NCI-H1417 (cell line): ENCODE measurements at regions not wholly inside any gene's neighbourhood (a gene's known extent, or its start where the extent isn't known, plus 50 kb on each side); places are given as distances from the start of the nearest gene placed in this dataset.
"Not testable (repeated sequence)": the region's sequence is repeated elsewhere in the genome, so short reads cannot be mapped to it uniquely, and the experiment has no call there.

Experiments used
- DNase-seq, 3 experiments: peaks; one replicate each; lab custom pipeline; 2025; lab: John Stamatoyannopoulos, UW

DNA sequence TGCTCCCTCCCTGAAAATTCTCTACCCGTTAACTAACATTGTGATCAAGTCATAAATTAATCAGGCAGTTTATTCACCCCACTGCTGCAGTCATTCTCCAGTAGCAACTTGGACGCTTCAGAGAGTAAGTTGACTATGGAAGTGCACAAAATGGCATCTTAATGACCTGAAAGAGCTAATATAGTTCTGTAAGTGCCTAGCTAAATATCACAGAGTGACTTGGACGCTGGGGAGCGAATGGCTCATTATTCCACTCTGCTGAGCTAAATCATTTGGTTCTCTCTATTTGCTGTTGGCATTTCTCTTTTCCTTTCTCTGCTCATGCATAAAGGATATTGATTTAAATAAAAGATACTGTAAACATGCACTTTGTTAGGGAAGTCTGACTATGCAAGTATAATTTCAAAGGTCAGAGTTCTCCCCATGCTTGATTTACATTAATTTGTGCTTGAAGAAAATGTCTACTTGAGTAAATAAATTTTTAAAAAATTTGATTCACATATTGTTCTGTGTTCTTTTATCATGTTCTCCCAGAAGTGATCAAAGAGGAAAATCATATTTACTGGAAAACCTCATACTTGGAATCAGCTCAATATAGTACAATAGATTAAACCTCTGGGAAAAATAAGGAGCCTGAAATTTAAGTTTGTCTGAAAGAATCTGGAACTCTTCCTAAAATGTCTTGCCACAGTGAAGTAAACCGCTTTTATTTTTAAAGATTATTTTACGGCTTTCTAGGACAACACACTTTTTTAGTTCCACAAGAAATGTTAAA, 169.5 kb upstream of the HAPLN1 start:
- DNase-seq = peak; percentile 28 to 72 (median 62)

DNA sequence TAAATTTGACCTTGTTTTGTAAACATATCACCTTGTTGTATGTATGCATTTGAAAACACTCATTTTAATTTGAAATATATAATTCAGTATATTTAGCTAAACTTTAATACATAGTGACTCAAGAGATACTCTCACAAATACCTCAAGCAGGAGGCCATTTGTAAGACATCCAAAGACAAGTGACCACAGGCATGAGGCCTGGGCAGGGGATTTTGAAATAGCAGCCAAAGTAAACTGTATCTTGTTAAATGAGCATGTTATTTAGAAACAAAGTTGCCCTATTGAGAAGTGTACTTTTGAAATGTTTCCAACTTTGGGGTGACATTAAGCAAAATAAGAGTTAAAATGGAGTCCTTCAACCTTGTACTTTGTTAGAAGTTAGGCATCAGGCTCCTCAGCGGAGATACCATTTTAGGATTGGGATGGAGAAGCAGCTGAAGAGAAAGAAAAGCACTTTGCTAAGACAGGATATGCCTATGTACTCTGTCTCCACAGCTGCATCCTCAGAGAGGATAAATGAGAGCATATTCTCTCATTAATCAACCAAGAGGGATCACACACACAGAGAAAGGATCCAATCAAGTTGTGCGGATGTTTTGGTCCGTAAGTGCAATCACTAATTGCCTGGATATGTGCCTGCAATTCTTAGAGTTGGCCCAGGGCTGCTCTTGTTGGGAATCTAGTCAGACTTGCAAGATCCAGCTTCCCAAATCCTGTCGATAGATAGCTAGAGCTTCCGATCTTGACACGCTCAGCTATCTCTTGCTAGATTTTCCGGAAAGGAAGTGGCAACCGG, 157.5 kb upstream of the HAPLN1 start:
- DNase-seq = no peak

GRCh38 chr5:83871533-83872395, 151.1 kb upstream of the HAPLN1 start:
- no peak for DNase-seq

GRCh38 chr5:83866181-83866580, 145.5 kb upstream of the HAPLN1 start:
- no peak for DNase-seq

- DNase-seq = peak in 1 of 3 experiments; percentile 61
These were observed 144.9 kb upstream of the HAPLN1 start for GRCh38 chr5:83865579-83865978.

DNA sequence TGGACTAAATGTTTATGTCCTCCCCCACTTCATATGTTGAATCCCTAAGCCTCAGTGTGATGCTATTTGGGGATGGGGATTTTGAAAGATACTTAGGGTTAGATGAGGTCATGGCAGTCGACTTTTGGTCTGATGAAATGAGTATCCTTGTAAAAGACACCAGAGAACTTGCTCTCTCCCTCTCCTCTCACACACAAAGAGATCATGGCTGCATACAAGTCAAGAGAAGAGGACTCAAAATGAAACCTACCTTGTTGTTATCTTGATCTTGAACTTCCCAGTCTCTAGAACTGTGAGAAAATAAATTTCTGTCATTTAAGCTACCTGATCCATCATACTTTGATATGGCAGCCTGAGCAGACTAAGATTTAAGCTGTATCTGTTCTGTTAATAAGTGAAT, 144.0 kb upstream of the HAPLN1 start:
- DNase-seq = no peak

- DNase-seq = no peak
These were observed 136.7 kb upstream of the HAPLN1 start for GRCh38 chr5:83857341-83857740.

DNA sequence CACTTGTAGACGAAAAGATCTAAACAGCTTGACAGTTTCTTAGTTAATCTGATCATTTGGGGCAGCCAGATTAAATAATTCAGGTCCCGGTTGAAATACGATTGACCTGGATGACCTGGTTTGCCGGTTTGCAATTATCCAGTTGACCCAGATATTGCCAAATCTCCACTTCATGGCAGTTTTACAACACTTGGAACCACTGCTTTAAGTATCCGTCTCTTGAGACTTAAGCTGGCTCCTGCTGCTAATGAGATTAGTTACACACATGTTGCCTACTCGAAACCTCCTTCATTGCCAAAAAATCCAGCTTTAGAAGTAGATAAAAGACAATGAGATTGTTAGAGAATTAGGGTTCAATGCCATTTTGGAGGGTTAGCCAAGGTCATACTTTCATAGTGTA, 136.2 kb upstream of the HAPLN1 start:
- no peak for DNase-seq

DNA sequence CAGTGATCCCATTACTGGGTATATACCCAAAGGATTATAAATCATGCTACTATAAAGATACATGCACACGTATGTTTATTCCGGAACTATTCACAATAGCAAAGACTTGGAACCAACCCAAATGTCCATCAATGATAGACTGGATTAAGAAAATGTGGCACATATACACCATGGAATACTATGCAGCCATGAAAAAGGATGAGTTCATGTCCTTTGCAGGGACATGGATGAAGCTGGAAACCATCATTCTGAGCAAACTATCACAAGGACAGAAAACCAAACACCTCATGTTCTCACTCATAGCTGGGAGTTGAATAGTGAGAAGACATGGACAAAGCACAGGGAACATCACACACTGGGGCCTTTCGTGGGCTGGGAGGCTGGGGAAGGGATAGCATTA, 129.8 kb upstream of the HAPLN1 start:
- DNase-seq = not testable (repeated sequence)

GRCh38 chr5:83848941-83849340, 128.3 kb upstream of the HAPLN1 start:
- DNase-seq = no peak

GRCh38 chr5:83846624-83847350, 126.1 kb upstream of the HAPLN1 start:
- peak in 1 of 3 experiments; percentile 13 for DNase-seq

GRCh38 chr5:83844449-83845068, 123.9 kb upstream of the HAPLN1 start:
- DNase-seq = no peak

DNA sequence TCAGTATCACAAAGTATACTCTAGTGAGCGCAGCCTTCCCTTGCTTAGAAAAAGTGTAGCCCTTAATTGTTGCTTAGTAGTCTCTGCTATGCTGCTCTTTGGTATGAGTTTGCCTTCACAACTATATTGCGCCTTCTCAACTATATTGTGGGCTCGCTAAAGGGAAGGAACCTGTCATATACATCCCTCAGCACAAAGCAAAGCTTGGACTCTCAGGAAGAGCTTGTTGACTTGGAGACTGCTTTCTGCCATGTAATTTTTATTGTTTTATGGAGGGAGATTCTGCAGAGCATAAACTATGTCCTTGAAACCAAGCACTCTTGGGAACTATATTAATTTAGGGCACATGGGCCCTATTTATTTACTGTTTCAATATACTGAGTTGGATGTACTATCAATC, 119.1 kb upstream of the HAPLN1 start:
- no peak for DNase-seq

DNA sequence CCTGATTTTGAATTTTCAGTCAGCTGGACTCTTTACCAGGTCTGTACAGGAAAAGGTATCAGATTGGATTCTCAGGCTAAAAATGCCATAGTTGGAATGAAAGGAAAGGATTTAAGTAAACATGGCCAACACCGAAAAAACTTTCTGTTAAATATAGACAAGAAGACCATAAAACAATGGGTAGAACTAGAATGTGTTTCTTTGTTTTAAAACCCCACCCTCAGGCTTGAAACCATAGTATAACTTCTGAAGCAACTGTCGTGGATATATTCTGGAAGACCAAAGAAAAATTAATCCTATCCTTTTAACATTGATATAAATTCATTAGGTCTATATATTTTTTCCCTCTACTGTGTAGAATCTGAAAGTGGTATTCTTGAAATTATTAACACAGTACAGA, 118.6 kb upstream of the HAPLN1 start:
- DNase-seq = no peak

GRCh38 chr5:83837265-83837907, 116.7 kb upstream of the HAPLN1 start:
- no peak for DNase-seq

- DNase-seq = no peak
These were observed 113.7 kb upstream of the HAPLN1 start for GRCh38 chr5:83834306-83834705.

GRCh38 chr5:83831834-83832233, 111.2 kb upstream of the HAPLN1 start:
- no peak for DNase-seq

DNA sequence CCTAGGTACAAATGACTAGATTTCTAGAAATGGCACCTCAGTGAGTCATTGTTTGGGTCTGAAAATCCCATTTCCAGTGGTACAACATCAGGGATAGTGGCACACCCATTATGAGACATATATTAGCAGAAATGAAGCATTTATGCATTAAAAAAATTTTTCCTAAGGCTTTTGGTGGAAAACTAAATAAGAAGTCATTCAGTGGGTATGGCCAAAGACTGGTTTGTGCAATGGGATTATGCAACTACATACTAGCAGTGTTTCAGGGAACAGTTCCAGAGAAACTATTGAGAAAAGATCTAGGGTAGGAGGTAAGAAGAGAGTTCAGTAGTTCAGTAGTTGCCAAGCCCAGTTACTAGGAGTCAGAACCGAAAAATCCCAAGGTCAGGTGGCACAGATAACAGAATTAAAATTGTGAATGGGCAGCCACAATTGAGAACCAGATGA, 106.5 kb upstream of the HAPLN1 start:
- no peak for DNase-seq

DNA sequence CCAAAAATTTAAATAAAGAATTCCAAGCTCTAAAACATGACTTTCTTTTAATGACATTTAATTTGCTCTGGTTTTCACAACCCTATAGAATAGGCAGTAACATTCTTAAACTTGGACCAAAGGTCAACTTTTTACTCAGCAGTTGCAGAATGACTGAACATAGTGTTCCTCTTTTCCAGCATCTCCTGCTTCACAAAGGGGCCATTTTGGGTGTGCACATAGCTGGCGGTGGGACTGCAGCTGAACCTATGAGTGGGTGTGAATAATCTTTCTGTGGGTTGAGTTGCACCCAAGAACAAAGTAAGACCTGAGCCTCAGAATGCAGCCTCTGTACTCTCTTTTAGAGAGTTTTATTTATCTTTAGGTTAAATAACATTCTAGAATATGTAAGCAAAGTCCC, 96.9 kb upstream of the HAPLN1 start:
- no peak for DNase-seq

GRCh38 chr5:83815661-83816060, 95.0 kb upstream of the HAPLN1 start:
- DNase-seq = no peak

GRCh38 chr5:83810511-83810910, 89.9 kb upstream of the HAPLN1 start:
- DNase-seq = no peak
